Sigmoid colon (tissue), 4 donors: ENCODE measurements at regions not wholly inside any gene's neighbourhood (a gene's known extent, or its start where the extent isn't known, plus 50 kb on each side); places are given as distances from the start of the nearest gene placed in this dataset.

Experiments used
- CTCF ChIP-seq, 4 experiments: fragments of 450-650 bp in 3 of 4; fragments of 200-600 bp in 1 of 4; IDR thresholded peaks; one replicate each; pipeline ENCODE4 v1.5.1; 2016 to 2019; ENCODE audit warnings: antibody characterized with exemption in 4 of 4, mild to moderate bottlenecking in 3 of 4, moderate library complexity in 2 of 4
- POLR2A ChIP-seq, 2 donors: fragments of 450-650 bp; IDR thresholded peaks; one replicate each; pipeline ENCODE4 v1.6.1; 2016; ENCODE audit warnings: antibody characterized with exemption in 2 of 2, mild to moderate bottlenecking in 2 of 2, moderate library complexity in 2 of 2
- POLR2AphosphoS5 ChIP-seq, 4 donors: sonication (generic); formaldehyde crosslinking; IDR thresholded peaks; one replicate each; pipeline ENCODE4 v1.6.1; 2017; ENCODE audit warnings: antibody characterized with exemption in 4 of 4

- TF ChIP-seq CTCF (IDR thresholded peaks at IDR 0.05) (no peak), POLR2A (IDR thresholded peaks at IDR 0.05) (no peak), POLR2AphosphoS5 (IDR thresholded peaks at IDR 0.05) (no peak)
Measured at GRCh38 chr7:4523219-4523618, 158.9 kb upstream of the FOXK1 start.
